CD4-positive, alpha-beta memory T cell (primary cell): ENCODE measurements at regions not wholly inside any gene's neighbourhood (a gene's known extent, or its start where the extent isn't known, plus 50 kb on each side); places are given as distances from the start of the nearest gene placed in this dataset.
A peak's percentile ranks its signal among the peaks of the same experiment; 100 is the strongest.

Source experiments
- CTCF ChIA-PET: fragments of 350-600 bp; sonication (Branson Sonifier 250); formaldehyde crosslinking; loops from one replicate; lab custom pipeline; 2021; ENCODE audit warnings: inconsistent platforms; ENCODE audit not compliant: partially characterized antibody; lab: Charles Lee
- POLR2A ChIA-PET: fragments of 350-600 bp; sonication (Branson Sonifier 250); formaldehyde crosslinking; loops from one replicate; lab custom pipeline; 2021; ENCODE audit not compliant: partially characterized antibody; lab: Charles Lee
- DNase-seq, 5 donors: peaks; one replicate each; pipeline versions ENCODE4 v3.0.0 to v3.0.0-alpha.2; 2020 to 2022; ENCODE audit warnings: mixed read lengths in 1 of 5
- H3K27ac ChIP-seq: one replicate; pipeline ENCODE4 v1.7.0; 2013; ENCODE audit warnings: low read depth, low read length
- H3K27me3 ChIP-seq: 2 replicates; pipeline ENCODE4 v1.7.0; 2013; ENCODE audit warnings: mild to moderate bottlenecking, low read length, moderate library complexity; ENCODE audit not compliant: insufficient read depth
- H3K36me3 ChIP-seq: 2 replicates; pipeline ENCODE4 v1.7.0; 2013; ENCODE audit warnings: mild to moderate bottlenecking, low read length, moderate library complexity; ENCODE audit not compliant: insufficient read depth
- H3K4me1 ChIP-seq: 2 replicates; pipeline ENCODE4 v1.7.0; 2013; ENCODE audit warnings: mild to moderate bottlenecking, low read length, moderate library complexity; ENCODE audit not compliant: insufficient read depth
- H3K4me3 ChIP-seq, 2 donors: one replicate each; pipeline ENCODE4 v1.7.0; 2013; ENCODE audit warnings: low read length in 2 of 2, mild to moderate bottlenecking in 1 of 2
- H3K9me3 ChIP-seq, 2 donors: one replicate each; pipeline ENCODE4 v1.7.0; 2013; ENCODE audit warnings: low read length in 2 of 2, control low read depth in 1 of 2; ENCODE audit not compliant: control insufficient read depth in 1 of 2
- H3K27ac Mint-ChIP-seq, 7 donors: one replicate each; pipeline ENCODE4 v1.8.0; 2020 to 2021; ENCODE audit warnings: mixed read lengths in 7 of 7, mild to moderate bottlenecking in 6 of 7, inconsistent platforms in 3 of 7, moderate library complexity in 3 of 7
- H3K27me3 Mint-ChIP-seq, 2 donors: one replicate each; pipeline ENCODE4 v1.8.0; 2020 to 2021; ENCODE audit warnings: mixed read lengths in 2 of 2
- H3K36me3 Mint-ChIP-seq, 2 donors: one replicate each; pipeline ENCODE4 v1.8.0; 2020 to 2021; ENCODE audit warnings: mixed read lengths in 2 of 2, inconsistent platforms in 1 of 2, mild to moderate bottlenecking in 1 of 2
- H3K4me1 Mint-ChIP-seq, 4 donors: one replicate each; pipeline ENCODE4 v1.8.0; 2020 to 2021; ENCODE audit warnings: mixed read lengths in 4 of 4, mild to moderate bottlenecking in 1 of 4
- H3K4me3 Mint-ChIP-seq, 8 donors: one replicate each; pipeline ENCODE4 v1.8.0; 2020 to 2021; ENCODE audit warnings: mixed read lengths in 8 of 8, mild to moderate bottlenecking in 7 of 8, moderate library complexity in 6 of 8, inconsistent platforms in 3 of 8
- H3K9me3 Mint-ChIP-seq, 8 donors: one replicate each; pipeline ENCODE4 v1.8.0; 2020 to 2021; ENCODE audit warnings: mixed read lengths in 8 of 8, mild to moderate bottlenecking in 5 of 8, inconsistent platforms in 3 of 8, moderate library complexity in 1 of 8
- intact Hi-C: fragments of 100-400 bp; cut with micrococcal nuclease; formaldehyde crosslinking; loops from one replicate; pipeline ENCODE4 v1.15.1; 2023

- ChIA-PET CTCF (interaction anchor here (1.7 to 3.8 kb wide), 2 partner anchors 9 to 22 kb away, joined by 4 to 22 read pairs; no protein-coding TSS in a partner anchor), POLR2A (no interaction called here)
- Mint-ChIP-seq H3K4me3 (no peak overlapping the region), H3K27ac (no peak overlapping the region), H3K4me1 (peaks cover 0 to 7% (median under 1%) of the 10 kb centered on the region in 4 donors), H3K36me3 (no peaks in the 10 kb centered on the region), H3K27me3 (peaks cover 11 to 28% of the 10 kb centered on the region in 2 donors), H3K9me3 (peaks cover 0 to 2% (median 0%) of the 10 kb centered on the region in 8 donors)
- Histone ChIP-seq H3K36me3 (no peaks in the 10 kb centered on the region), H3K4me1 (no peaks in the 10 kb centered on the region), H3K9me3 (no peaks in the 10 kb centered on the region), H3K27ac (no peak overlapping the region), H3K4me3 (no peak overlapping the region), H3K27me3 (no peaks in the 10 kb centered on the region)
- intact Hi-C loops = no loop called here
- no peak for DNase-seq
These were observed 69.2 kb upstream of the FAM171A1 start for GRCh38 chr10:15440204-15440711.

DNA sequence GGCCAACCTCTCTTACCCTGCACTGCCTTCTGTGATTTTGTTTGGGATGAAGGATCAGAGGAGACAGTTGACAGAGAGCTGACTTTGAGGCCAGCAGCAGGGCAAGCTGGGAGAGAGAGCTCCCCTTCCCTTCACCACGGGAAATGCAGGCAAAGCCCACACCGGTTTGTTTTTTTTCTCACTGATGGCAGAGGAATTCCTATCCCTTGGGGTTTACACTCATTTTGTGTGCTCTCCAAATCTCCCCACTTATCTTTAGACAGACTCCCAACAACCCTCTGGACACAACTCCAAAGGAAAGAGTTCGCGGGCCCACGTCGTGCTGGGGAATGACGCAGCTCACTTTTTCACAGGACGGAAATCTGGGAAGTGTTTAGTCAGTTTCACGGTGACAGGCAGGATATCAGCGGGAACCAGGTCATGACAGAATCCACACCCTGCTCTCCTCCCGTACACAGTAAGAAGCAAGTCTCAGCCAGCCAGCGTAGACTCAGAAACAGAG is 68.3 kb upstream of the FAM171A1 start:
- H3K9me3 Mint-ChIP-seq = peaks cover 0 to 2% (median 0%) of the 10 kb centered on the region in 8 donors
- Histone ChIP-seq H3K4me1 (no peaks in the 10 kb centered on the region), H3K27ac (no peak overlapping the region), H3K4me3 (no peak overlapping the region), H3K27me3 (no peaks in the 10 kb centered on the region), H3K36me3 (no peaks in the 10 kb centered on the region), H3K9me3 (no peaks in the 10 kb centered on the region)
- H3K27ac Mint-ChIP-seq = no peak overlapping the region
- H3K4me1 Mint-ChIP-seq = peaks cover 1 to 11% (median 4%) of the 10 kb centered on the region in 4 donors
- intact Hi-C loops = loop anchor here (10.0 kb wide), 1 partner anchor 385 kb away; no protein-coding TSS in a partner anchor
- no peak for DNase-seq
- ChIA-PET CTCF (interaction anchor here (1.6 to 3.8 kb wide), 4 partner anchors 8 to 21 kb away, joined by 4 to 22 read pairs (median 5); no protein-coding TSS in a partner anchor), POLR2A (no interaction called here)
- H3K36me3 Mint-ChIP-seq = no peaks in the 10 kb centered on the region
- H3K27me3 Mint-ChIP-seq = peaks cover 11 to 27% of the 10 kb centered on the region in 2 donors
- peak overlapping the region in 2 of 8 donors; percentile 12 to 16 for H3K4me3 Mint-ChIP-seq

GRCh38 chr10:15436696-15437095 is 65.6 kb upstream of the FAM171A1 start:
- no peak overlapping the region for H3K4me3 ChIP-seq
- no peak for DNase-seq
- CTCF ChIA-PET = no interaction called here

DNA sequence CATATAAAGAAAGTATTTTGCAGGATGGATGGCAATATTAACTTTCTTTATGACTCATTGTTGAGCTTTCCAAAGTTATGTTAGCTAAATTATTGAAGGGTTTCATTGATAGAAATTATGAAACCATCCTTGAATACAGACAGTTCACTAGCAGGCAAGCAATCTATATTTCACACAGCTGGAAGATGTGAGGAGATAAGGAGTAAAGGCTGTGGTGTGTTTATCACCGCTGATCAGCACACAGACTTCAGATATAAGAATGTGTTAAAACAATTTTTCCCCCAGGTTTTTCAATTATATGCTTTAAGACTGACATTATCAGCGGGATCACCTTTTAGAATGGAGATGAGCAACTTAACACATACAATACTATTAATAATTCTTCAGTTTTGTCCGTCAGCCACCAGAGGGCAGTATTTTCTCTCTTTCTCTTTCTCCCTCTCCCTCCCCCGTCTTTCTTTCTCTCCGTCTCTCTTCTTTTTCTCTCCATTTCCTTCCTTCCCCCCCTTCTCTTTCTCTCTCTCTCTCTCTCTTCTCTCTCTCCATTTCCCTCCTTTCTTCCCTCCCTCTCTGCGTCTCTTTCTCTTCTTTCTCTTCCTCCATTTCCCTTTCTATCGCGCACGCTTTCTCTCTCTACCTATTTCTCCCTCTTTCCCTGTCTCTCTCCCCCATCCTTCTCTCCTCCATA is 62.9 kb upstream of the FAM171A1 start:
- Histone ChIP-seq H3K27ac (no peak overlapping the region), H3K27me3 (no peaks in the 10 kb centered on the region), H3K4me1 (no peaks in the 10 kb centered on the region), H3K9me3 (no peaks in the 10 kb centered on the region), H3K4me3 (no peak overlapping the region), H3K36me3 (no peaks in the 10 kb centered on the region)
- peaks cover 14 to 23% of the 10 kb centered on the region in 2 donors for H3K27me3 Mint-ChIP-seq
- DNase-seq = peak in 4 of 5 donors; percentile 48 to 55 (median 54)
- no peaks in the 10 kb centered on the region for H3K9me3 Mint-ChIP-seq
- H3K36me3 Mint-ChIP-seq = no peaks in the 10 kb centered on the region
- ChIA-PET POLR2A (no interaction called here), CTCF (interaction anchor here (0.5 to 1.6 kb wide), 6 partner anchors 9 to 1735 kb away, joined by 3 to 7 read pairs (median 4); no protein-coding TSS in a partner anchor)
- H3K27ac Mint-ChIP-seq = peak overlapping the region in 2 of 7 donors; percentile 39 to 67
- peaks cover 3 to 11% (median 6%) of the 10 kb centered on the region in 4 donors for H3K4me1 Mint-ChIP-seq
- intact Hi-C loops = loop anchor here (1.0 to 10.0 kb wide), 2 partner anchors 310 to 391 kb away; no protein-coding TSS in a partner anchor
- H3K4me3 Mint-ChIP-seq = peak overlapping the region; percentile 77 to 87 (median 85)

More at GRCh38 chr10:15436696-15437095, 65.6 kb upstream of the FAM171A1 start:
- Mint-ChIP-seq H3K9me3 (no peaks in the 10 kb centered on the region), H3K4me3 (no peak overlapping the region), H3K27me3 (peaks cover 16 to 37% of the 10 kb centered on the region in 2 donors), H3K36me3 (no peaks in the 10 kb centered on the region), H3K4me1 (peaks cover 5 to 12% (median 9%) of the 10 kb centered on the region in 4 donors), H3K27ac (no peak overlapping the region)
- no peaks in the 10 kb centered on the region for H3K27me3 ChIP-seq
- intact Hi-C loops = loop anchor here (10.0 kb wide), 1 partner anchor 388 kb away; no protein-coding TSS in a partner anchor
- no peaks in the 10 kb centered on the region for H3K36me3 ChIP-seq
- H3K9me3 ChIP-seq = no peaks in the 10 kb centered on the region
- no peaks in the 10 kb centered on the region for H3K4me1 ChIP-seq
- POLR2A ChIA-PET = no interaction called here
- H3K27ac ChIP-seq = no peak overlapping the region

GRCh38 chr10:15432266-15432665 is 61.2 kb upstream of the FAM171A1 start:
- Mint-ChIP-seq H3K4me3 (no peak overlapping the region), H3K4me1 (peaks cover 3 to 11% (median 6%) of the 10 kb centered on the region in 4 donors)
- CTCF ChIA-PET = interaction anchor here (1.6 to 3.2 kb wide), 3 partner anchors 8 to 15 kb away, joined by 6 to 22 read pairs (median 8); no protein-coding TSS in a partner anchor

GRCh38 chr10:15430969-15431771 is 60.1 kb upstream of the FAM171A1 start:
- Histone ChIP-seq H3K9me3 (no peaks in the 10 kb centered on the region), H3K4me3 (no peak overlapping the region), H3K27ac (no peak overlapping the region), H3K36me3 (no peaks in the 10 kb centered on the region), H3K4me1 (no peaks in the 10 kb centered on the region), H3K27me3 (no peaks in the 10 kb centered on the region)
- ChIA-PET CTCF (interaction anchor here (0.7 to 3.2 kb wide), 4 partner anchors 9 to 284 kb away, joined by 3 to 22 read pairs (median 10); no protein-coding TSS in a partner anchor), POLR2A (no interaction called here)
- Mint-ChIP-seq H3K4me3 (no peak overlapping the region), H3K9me3 (no peaks in the 10 kb centered on the region), H3K27ac (no peak overlapping the region), H3K36me3 (no peaks in the 10 kb centered on the region), H3K4me1 (peaks cover 3 to 11% (median 6%) of the 10 kb centered on the region in 4 donors), H3K27me3 (peaks cover 14 to 18% of the 10 kb centered on the region in 2 donors)
- intact Hi-C loops = loop anchor here (10.0 kb wide), 1 partner anchor 394 kb away; no protein-coding TSS in a partner anchor
- no peak for DNase-seq

More at GRCh38 chr10:15432266-15432665, 61.2 kb upstream of the FAM171A1 start:
- Histone ChIP-seq H3K36me3 (no peaks in the 10 kb centered on the region), H3K4me3 (no peak overlapping the region), H3K27ac (no peak overlapping the region), H3K27me3 (no peaks in the 10 kb centered on the region), H3K9me3 (no peaks in the 10 kb centered on the region), H3K4me1 (no peaks in the 10 kb centered on the region)
- H3K9me3 Mint-ChIP-seq = no peaks in the 10 kb centered on the region
- intact Hi-C loops = loop anchor here (10.0 kb wide), 1 partner anchor 393 kb away; no protein-coding TSS in a partner anchor
- peaks cover 19 to 21% of the 10 kb centered on the region in 2 donors for H3K27me3 Mint-ChIP-seq
- no peak for DNase-seq
- no peaks in the 10 kb centered on the region for H3K36me3 Mint-ChIP-seq
- no peak overlapping the region for H3K27ac Mint-ChIP-seq
- POLR2A ChIA-PET = no interaction called here
